ENCODE measurements at regions not wholly inside any gene's neighbourhood (a gene's known extent, or its start where the extent isn't known, plus 50 kb on each side); places are given as distances from the start of the nearest gene placed in this dataset.

- FAIRE-seq: no peak
These were observed 78.2 kb downstream of the NCOR2 start for GRCh38 chr12:124489220-124489619.

GRCh38 chr12:124488520-124488919, 78.9 kb downstream of the NCOR2 start:
- FAIRE-seq: no peak

GRCh38 chr12:124487834-124488165, 79.6 kb downstream of the NCOR2 start:
- no peak for FAIRE-seq

- no peak for FAIRE-seq
These were observed 80.2 kb downstream of the NCOR2 start for GRCh38 chr12:124487066-124487833.

GRCh38 chr12:124486346-124486963, 81.0 kb downstream of the NCOR2 start:
- FAIRE-seq: no peak

GRCh38 chr12:124485371-124485770, 82.0 kb downstream of the NCOR2 start:
- FAIRE-seq: no peak

- no peak for FAIRE-seq
These were observed 82.9 kb downstream of the NCOR2 start for GRCh38 chr12:124484526-124484953.

GRCh38 chr12:124484067-124484466, 83.3 kb downstream of the NCOR2 start:
- no peak for FAIRE-seq

GRCh38 chr12:124482901-124483799, 84.3 kb downstream of the NCOR2 start:
- FAIRE-seq: no peak

GRCh38 chr12:124482567-124482893, 84.9 kb downstream of the NCOR2 start:
- no peak for FAIRE-seq

GRCh38 chr12:124481772-124482566, 85.4 kb downstream of the NCOR2 start:
- FAIRE-seq: no peak

GRCh38 chr12:124481257-124481750, 86.1 kb downstream of the NCOR2 start:
- FAIRE-seq: no peak

GRCh38 chr12:124480469-124481256, 86.7 kb downstream of the NCOR2 start:
- FAIRE-seq: no peak

- no peak for FAIRE-seq
These were observed 87.5 kb downstream of the NCOR2 start for GRCh38 chr12:124479680-124480468.

GRCh38 chr12:124478985-124479645, 88.3 kb downstream of the NCOR2 start:
- no peak for FAIRE-seq

- FAIRE-seq: no peak
These were observed 89.0 kb downstream of the NCOR2 start for GRCh38 chr12:124478416-124478815.

- no peak for FAIRE-seq
These were observed 90.1 kb downstream of the NCOR2 start for GRCh38 chr12:124477107-124477915.

- no peak for FAIRE-seq
These were observed 91.4 kb downstream of the NCOR2 start for GRCh38 chr12:124476011-124476400.

- no peak for FAIRE-seq
These were observed 92.0 kb downstream of the NCOR2 start for GRCh38 chr12:124475295-124476010.
